ENCODE measurements at regions not wholly inside any gene's neighbourhood (a gene's known extent, or its start where the extent isn't known, plus 50 kb on each side); places are given as distances from the start of the nearest gene placed in this dataset.

GRCh38 chr21:28636752-28637691, 355.7 kb downstream of the LTN1 start:
- TF ChIP-seq CTCF (IDR thresholded peaks at IDR 0.05; ENCODE audit: low read depth, low read length, missing control alignments) = no peak
- in situ Hi-C loops (cut with HindIII; ENCODE audit: low sequenced_read_pairs) = no loop called here
- no peak overlapping the region for H3K4me3 ChIP-seq (ENCODE audit: low read depth, low read length)
- peak; percentile 76 for DNase-seq (ENCODE audit: low read depth)

- in situ Hi-C loops (cut with HindIII; ENCODE audit: low sequenced_read_pairs) = no loop called here
- no peak overlapping the region for H3K4me3 ChIP-seq (ENCODE audit: low read depth, low read length)
- no peak for DNase-seq (ENCODE audit: low read depth)
- no peak for TF ChIP-seq CTCF (IDR thresholded peaks at IDR 0.05; ENCODE audit: low read depth, low read length, missing control alignments)
Observed at GRCh38 chr21:28635541-28635940, 357.1 kb downstream of the LTN1 start.

DNA sequence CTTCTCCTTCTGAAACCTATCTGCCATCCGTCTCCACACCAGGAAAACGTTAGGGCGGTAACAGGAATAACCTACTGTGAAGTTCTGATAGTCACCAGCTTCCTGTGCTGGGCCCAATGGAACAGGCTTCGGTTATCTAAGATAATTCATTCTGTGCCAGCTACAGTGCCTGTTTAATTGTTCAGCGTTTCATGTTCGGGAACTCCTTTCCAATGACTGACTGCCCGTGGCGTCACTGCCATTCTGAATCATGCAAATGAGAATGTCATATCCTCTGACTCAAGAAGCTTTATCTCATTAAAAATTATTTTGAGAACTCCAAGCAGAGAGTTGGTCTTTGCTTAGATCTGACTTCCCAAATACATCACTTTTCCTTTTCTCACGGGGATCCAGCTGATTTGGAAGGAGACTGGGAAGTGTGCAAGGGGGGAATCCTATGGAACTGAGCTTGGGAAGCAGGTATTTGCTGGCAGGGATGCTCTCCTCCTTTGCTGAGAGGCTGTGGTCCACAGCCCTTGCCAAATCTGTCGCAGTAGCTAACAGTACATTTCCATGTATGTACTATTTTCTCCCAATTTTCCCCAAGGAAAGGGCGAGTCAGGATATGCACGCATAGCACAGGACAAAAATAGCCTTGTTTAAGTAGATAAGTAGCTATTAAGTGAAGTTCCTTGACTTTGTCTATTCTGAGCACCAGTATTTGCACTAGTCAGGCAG, 358.7 kb downstream of the LTN1 start:
- no peak for DNase-seq (ENCODE audit: low read depth)
- no peak for TF ChIP-seq CTCF (IDR thresholded peaks at IDR 0.05; ENCODE audit: low read depth, low read length, missing control alignments)
- no peak overlapping the region for H3K4me3 ChIP-seq (ENCODE audit: low read depth, low read length)
- in situ Hi-C loops (cut with HindIII; ENCODE audit: low sequenced_read_pairs) = no loop called here

GRCh38 chr21:28632755-28633408, 359.8 kb downstream of the LTN1 start:
- H3K4me3 ChIP-seq (ENCODE audit: low read depth, low read length) = no peak overlapping the region
- in situ Hi-C loops (cut with HindIII; ENCODE audit: low sequenced_read_pairs) = no loop called here
- DNase-seq (ENCODE audit: low read depth) = no peak
- TF ChIP-seq CTCF (IDR thresholded peaks at IDR 0.05; ENCODE audit: low read depth, low read length, missing control alignments) = no peak

DNA sequence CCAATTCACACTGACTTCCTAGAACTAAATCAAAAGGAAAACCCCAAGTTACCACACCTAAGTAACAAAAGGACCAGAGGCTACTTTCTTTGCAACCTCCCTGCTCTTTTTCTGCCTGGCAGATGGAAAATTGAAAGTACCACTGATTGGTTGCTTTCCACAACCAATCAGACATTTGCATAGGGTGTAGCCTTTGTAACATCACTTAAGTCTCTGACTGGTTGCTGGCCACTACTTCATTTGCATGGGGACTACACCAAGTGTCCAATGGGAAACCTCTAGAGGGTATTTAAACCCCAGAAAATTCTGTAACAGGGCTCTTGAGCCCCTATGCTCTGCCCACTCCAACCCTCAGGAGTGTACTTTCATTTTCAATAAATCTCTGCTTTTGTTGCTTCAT, 365.0 kb downstream of the LTN1 start:
- no peak for DNase-seq (ENCODE audit: low read depth)
- in situ Hi-C loops (cut with HindIII; ENCODE audit: low sequenced_read_pairs) = no loop called here
- no peak for TF ChIP-seq CTCF (IDR thresholded peaks at IDR 0.05; ENCODE audit: low read depth, low read length, missing control alignments)

GRCh38 chr21:28627261-28627660, 365.4 kb downstream of the LTN1 start:
- DNase-seq (ENCODE audit: low read depth) = no peak
- no peak overlapping the region for H3K4me3 ChIP-seq (ENCODE audit: low read depth, low read length)
- no peak for TF ChIP-seq CTCF (IDR thresholded peaks at IDR 0.05; ENCODE audit: low read depth, low read length, missing control alignments)
- in situ Hi-C loops (cut with HindIII; ENCODE audit: low sequenced_read_pairs) = no loop called here

More for the DNA sequence above, 365.0 kb downstream of the LTN1 start:
- H3K4me3 ChIP-seq (ENCODE audit: low read depth, low read length) = no peak overlapping the region

Data from astrocyte of the cerebellum (primary cell).